ENCODE measurements at regions not wholly inside any gene's neighbourhood (a gene's known extent, or its start where the extent isn't known, plus 50 kb on each side); places are given as distances from the start of the nearest gene placed in this dataset.

- no peak for DNase-seq (ENCODE audit: low read depth in 4 of 4, low spot score in 3 of 4)
Measured at GRCh38 chr13:57437587-57437986, 194.0 kb upstream of the PCDH17 start.

GRCh38 chr13:57438072-57438471 is 193.5 kb upstream of the PCDH17 start:
- DNase-seq (ENCODE audit: low read depth in 4 of 4, low spot score in 3 of 4): no peak

GRCh38 chr13:57443494-57443893 is 188.1 kb upstream of the PCDH17 start:
- no peak for DNase-seq (ENCODE audit: low read depth in 4 of 4, low spot score in 3 of 4)

- DNase-seq (ENCODE audit: low read depth in 4 of 4, low spot score in 3 of 4): no peak
Measured at GRCh38 chr13:57450356-57450755, 181.2 kb upstream of the PCDH17 start.

GRCh38 chr13:57452228-57452627 is 179.3 kb upstream of the PCDH17 start:
- no peak for DNase-seq (ENCODE audit: low read depth in 4 of 4, low spot score in 3 of 4)

GRCh38 chr13:57470491-57470890 is 161.1 kb upstream of the PCDH17 start:
- DNase-seq (ENCODE audit: low read depth in 4 of 4, low spot score in 3 of 4): no peak

- DNase-seq (ENCODE audit: low read depth in 4 of 4, low spot score in 3 of 4): no peak
Measured at GRCh38 chr13:57491318-57491717, 140.2 kb upstream of the PCDH17 start.

GRCh38 chr13:57507752-57508463 is 123.6 kb upstream of the PCDH17 start:
- no peak for DNase-seq (ENCODE audit: low read depth in 4 of 4, low spot score in 3 of 4)

GRCh38 chr13:57511603-57512002 is 119.9 kb upstream of the PCDH17 start:
- no peak for DNase-seq (ENCODE audit: low read depth in 4 of 4, low spot score in 3 of 4)

GRCh38 chr13:57527114-57527735 is 104.3 kb upstream of the PCDH17 start:
- no peak for DNase-seq (ENCODE audit: low read depth in 4 of 4, low spot score in 3 of 4)

- no peak for DNase-seq (ENCODE audit: low read depth in 4 of 4, low spot score in 3 of 4)
Measured at GRCh38 chr13:57531256-57531655, 100.3 kb upstream of the PCDH17 start.

- DNase-seq (ENCODE audit: low read depth in 4 of 4, low spot score in 3 of 4): no peak
Measured at GRCh38 chr13:57546942-57547341, 84.6 kb upstream of the PCDH17 start.

- DNase-seq (ENCODE audit: low read depth in 4 of 4, low spot score in 3 of 4): no peak
Measured at GRCh38 chr13:57552437-57552836, 79.1 kb upstream of the PCDH17 start.

- DNase-seq (ENCODE audit: low read depth in 4 of 4, low spot score in 3 of 4): no peak
Measured at GRCh38 chr13:57553932-57554331, 77.6 kb upstream of the PCDH17 start.

GRCh38 chr13:57558051-57558467 is 73.5 kb upstream of the PCDH17 start:
- no peak for DNase-seq (ENCODE audit: low read depth in 4 of 4, low spot score in 3 of 4)

- no peak for DNase-seq (ENCODE audit: low read depth in 4 of 4, low spot score in 3 of 4)
Measured at GRCh38 chr13:57568865-57569264, 62.7 kb upstream of the PCDH17 start.

GRCh38 chr13:57569986-57570385 is 61.6 kb upstream of the PCDH17 start:
- DNase-seq (ENCODE audit: low read depth in 4 of 4, low spot score in 3 of 4): peak in 1 of 4 donors; percentile 10

Measured in right renal pelvis (tissue), 4 donors.